Panc1 (cell line): ENCODE measurements at regions not wholly inside any gene's neighbourhood (a gene's known extent, or its start where the extent isn't known, plus 50 kb on each side); places are given as distances from the start of the nearest gene placed in this dataset.

Experiments used
- ATAC-seq: fragments of 200-7000 bp; cut with Tn5 transposase; 2 replicates; pipeline ENCODE4 v1.9.1; 2020; ENCODE audit warnings: mild to moderate bottlenecking, moderate library complexity
- BruUV-seq: library from RNA; stranded (reverse); fragments of 400-500 nt; replicated peaks from 2 replicates; lab custom pipeline; 2021; lab: Mats Ljungman, UMichigan
- CTCF ChIA-PET: fragments of 300-600 bp; sonication (Branson Sonifier 250); formaldehyde crosslinking; loops from one replicate; lab custom pipeline; 2022; ENCODE audit warnings: antibody characterized with exemption; lab: Charles Lee
- POLR2A ChIA-PET: fragments of 300-600 bp; sonication (Branson Sonifier 250); formaldehyde crosslinking; loops from one replicate; lab custom pipeline; 2022; ENCODE audit warnings: antibody characterized with exemption; lab: Charles Lee
- DNase-seq: peaks from one replicate; pipeline ENCODE4 v3.0.0-alpha.2; 2010; ENCODE audit warnings: low read depth, low spot score
- H3K27ac ChIP-seq: 2 replicates; pipeline ENCODE4 v1.5.1; 2011; ENCODE audit warnings: mild to moderate bottlenecking, low read length, inconsistent platforms
- H3K27me3 ChIP-seq: fragments of 200-500 bp; sonication (Bioruptor generic); 2 replicates; pipeline ENCODE4 v1.6.0; 2014; ENCODE audit warnings: low read length, inconsistent platforms; ENCODE audit not compliant: control insufficient read depth, insufficient read depth
- H3K36me3 ChIP-seq: fragments of 200-500 bp; sonication (Bioruptor generic); 2 replicates; pipeline ENCODE4 v1.5.1; 2014; ENCODE audit warnings: inconsistent platforms, mild to moderate bottlenecking, low read length, moderate library complexity; ENCODE audit not compliant: control insufficient read depth, insufficient read depth
- H3K4me1 ChIP-seq: 2 replicates; pipeline ENCODE4 v1.5.1; 2011; ENCODE audit warnings: inconsistent platforms, mild to moderate bottlenecking, low read length, moderate library complexity; ENCODE audit not compliant: control insufficient read depth, insufficient read depth
- H3K4me3 ChIP-seq, 2 experiments: 2 replicates each; pipeline ENCODE4 v1.5.1; 2011 to 2012; ENCODE audit warnings: low read depth in 2 of 2, low read length in 2 of 2, mild to moderate bottlenecking in 2 of 2, inconsistent platforms in 1 of 2, moderate library complexity in 1 of 2
- H3K9me3 ChIP-seq: fragments of 200-500 bp; sonication (Bioruptor generic); 2 replicates; pipeline ENCODE4 v1.5.1; 2014; ENCODE audit warnings: low read depth, mild to moderate bottlenecking, inconsistent platforms, low read length, moderate library complexity; ENCODE audit not compliant: control insufficient read depth, insufficient read depth
- CTCF ChIP-seq: fragments of 450-650 bp; IDR thresholded peaks from 2 replicates; pipeline ENCODE4 v1.5.1; 2017; ENCODE audit warnings: mild to moderate bottlenecking
- POLR2AphosphoS5 ChIP-seq: IDR thresholded peaks from 2 replicates; pipeline ENCODE4 v1.6.1; 2012; ENCODE audit warnings: mild to moderate bottlenecking, low read depth, low read length, moderate library complexity
- REST ChIP-seq, 2 experiments: IDR thresholded peaks; 2 replicates each; pipeline ENCODE4 v1.6.1; 2011 to 2012; ENCODE audit warnings: low read depth in 2 of 2, control low read depth in 1 of 2, low read length in 1 of 2, mild to moderate bottlenecking in 1 of 2, moderate library complexity in 1 of 2; ENCODE audit not compliant: insufficient read depth in 1 of 2
- SIN3A ChIP-seq: IDR thresholded peaks from 2 replicates; pipeline ENCODE4 v1.6.1; 2012; ENCODE audit warnings: low read depth, mild to moderate bottlenecking, low read length, moderate library complexity, borderline replicate concordance; ENCODE audit not compliant: insufficient read depth
- TCF7L2 ChIP-seq: IDR thresholded peaks from 2 replicates; pipeline ENCODE4 v1.6.1; 2011; ENCODE audit warnings: mild to moderate bottlenecking, low read depth, low read length, inconsistent platforms
- in situ Hi-C: cut with HindIII; loops from 2 replicates; pipeline ENCODE4 v1.10.0; 2016; ENCODE audit warnings: low sequenced_read_pairs, low pct_unique_long_range_greater_than_20kb
- intact Hi-C: fragments of 100-400 bp; cut with micrococcal nuclease; formaldehyde crosslinking; loops from one replicate; pipeline ENCODE4 v1.10.0; 2022; ENCODE audit not compliant: unreplicated experiment

- no peak for DNase-seq
- no peak overlapping the region for H3K4me3 ChIP-seq
- no peak for TF ChIP-seq REST (IDR thresholded peaks at IDR 0.05; ENCODE audit: insufficient read depth in 1 of 2, low read depth in 2 of 2, low read length in 1 of 2)
- no peak for TF ChIP-seq POLR2AphosphoS5
- TF ChIP-seq TCF7L2: no peak
- no peak for TF ChIP-seq CTCF
- TF ChIP-seq SIN3A: no peak
- H3K27me3 ChIP-seq: no peaks in the 10 kb centered on the region
- no peak overlapping the region for H3K27ac ChIP-seq
- intact Hi-C loops: no loop called here
- ChIA-PET POLR2A (no interaction called here), CTCF (interaction anchor here (0.6 kb wide), 1 partner anchor 1062 kb away, joined by 4 read pairs; no protein-coding TSS in a partner anchor)
- in situ Hi-C loops: no loop called here
- no peak for ATAC-seq
- H3K9me3 ChIP-seq: no peaks in the 10 kb centered on the region
- H3K4me1 ChIP-seq: no peaks in the 10 kb centered on the region
- BruUV-seq: no TSS peak
- no peaks in the 10 kb centered on the region for H3K36me3 ChIP-seq
These were observed 206.4 kb upstream of the SPRY1 start for GRCh38 chr4:123190176-123190575.

GRCh38 chr4:123191728-123192127 lies 204.9 kb upstream of the SPRY1 start:
- CTCF ChIA-PET: no interaction called here
- in situ Hi-C loops: no loop called here

More at GRCh38 chr4:123191728-123192127, 204.9 kb upstream of the SPRY1 start:
- H3K36me3 ChIP-seq: no peaks in the 10 kb centered on the region
- DNase-seq (no peak), ATAC-seq (no peak)
- POLR2A ChIA-PET: no interaction called here
- BruUV-seq: no TSS peak
- no peaks in the 10 kb centered on the region for H3K9me3 ChIP-seq
- H3K27me3 ChIP-seq: no peaks in the 10 kb centered on the region
- no peak overlapping the region for H3K27ac ChIP-seq
- H3K4me1 ChIP-seq: no peaks in the 10 kb centered on the region
- H3K4me3 ChIP-seq: no peak overlapping the region
- TF ChIP-seq POLR2AphosphoS5: no peak
- TF ChIP-seq SIN3A: no peak
- TF ChIP-seq TCF7L2: no peak
- no peak for TF ChIP-seq REST (IDR thresholded peaks at IDR 0.05; ENCODE audit: insufficient read depth in 1 of 2, low read depth in 2 of 2, low read length in 1 of 2)
- TF ChIP-seq CTCF: no peak
- intact Hi-C loops: no loop called here
